ENCODE measurements at regions not wholly inside any gene's neighbourhood (a gene's known extent, or its start where the extent isn't known, plus 50 kb on each side); places are given as distances from the start of the nearest gene placed in this dataset.

DNA sequence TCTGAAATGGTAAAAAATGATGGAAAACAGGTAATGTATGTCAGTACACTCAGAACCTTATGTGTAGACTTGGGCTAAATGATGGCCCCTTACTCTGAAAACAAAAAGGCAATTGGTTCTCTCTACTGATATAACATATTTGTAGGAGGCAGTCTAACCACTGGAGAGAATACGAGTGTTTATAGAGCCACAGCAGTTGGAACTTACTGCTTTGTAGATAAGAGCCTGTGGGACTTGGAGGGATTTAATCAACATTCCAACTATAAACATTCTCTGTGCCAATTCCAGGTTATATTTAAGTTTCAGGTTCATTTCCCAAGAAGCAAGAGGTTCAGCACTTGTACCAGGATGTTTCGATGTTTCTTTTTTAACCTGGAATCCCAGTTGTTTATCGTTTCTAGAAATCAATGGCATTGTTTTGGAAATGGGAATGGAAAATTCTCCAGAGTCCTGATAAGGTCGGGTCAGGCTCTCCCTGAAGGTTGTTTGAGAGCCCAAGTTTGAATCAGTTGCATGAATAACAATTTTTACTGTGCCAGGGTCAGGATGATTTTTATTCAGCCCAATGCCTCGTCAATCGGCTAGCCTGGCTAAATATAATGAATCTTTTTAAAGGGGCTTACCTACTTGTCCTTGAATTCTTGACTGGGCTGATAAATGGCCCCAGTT is 278.4 kb upstream of the FAM98A start:
- Histone ChIP-seq H3K4me3 (ENCODE audit: low read depth in 2 of 2, low read length in 1 of 2) (no peak overlapping the region), H3K79me2 (ENCODE audit: insufficient read depth) (no peaks in the 10 kb centered on the region), H3K4me2 (no peak overlapping the region), H3K9me3 (no peaks in the 10 kb centered on the region), H2AFZ (ENCODE audit: low read depth) (no peak overlapping the region), H3K9ac (no peak overlapping the region), H3F3A (replicated peaks; ENCODE audit: insufficient read depth) (no peaks in the 10 kb centered on the region), H3K27ac (ENCODE audit: low read depth in 2 of 2, low read length in 1 of 2) (no peak overlapping the region), H3K9me2 (no peaks in the 10 kb centered on the region), H3K27me3 (ENCODE audit: insufficient read depth) (no peaks in the 10 kb centered on the region), H4K20me1 (ENCODE audit: insufficient read depth) (no peaks in the 10 kb centered on the region), H3K36me3 (replicated peaks in 1 of 2; ENCODE audit: control insufficient read depth in 1 of 2, insufficient read depth in 2 of 2, low read length in 1 of 2) (no peaks in the 10 kb centered on the region), H3K4me1 (ENCODE audit: control insufficient read depth in 1 of 2, insufficient read depth in 2 of 2, low read depth in 1 of 2, low read length in 1 of 2) (no peaks in the 10 kb centered on the region)
- 1% methylated on average over 6 of the region's 6 CpGs for WGBS (ENCODE audit: low lambda C conversion rate)
- TF ChIP-seq YY1 (IDR thresholded peaks at IDR 0.05; ENCODE audit: low read depth), result no peak
- ChIA-PET POLR2A (no interaction called here), CTCF (no interaction called here)
- no peak for DNase-seq

GRCh38 chr2:33873076-33873605 is 274.0 kb upstream of the FAM98A start:
- no peak overlapping the region for H3K4me2 ChIP-seq
- no peaks in the 10 kb centered on the region for H3K79me2 ChIP-seq (ENCODE audit: insufficient read depth)
- no peak for DNase-seq
- ChIA-PET POLR2A (no interaction called here), CTCF (interaction anchor here (0.7 kb wide), 1 partner anchor 120 kb away, joined by 3 read pairs; no protein-coding TSS in a partner anchor)
- TF ChIP-seq GABPA (IDR thresholded peaks at IDR 0.05; ENCODE audit: low read depth) (no peak), RXRA (IDR thresholded peaks at IDR 0.05; ENCODE audit: borderline replicate concordance, low read depth) (no peak), ZBTB33 (IDR thresholded peaks at IDR 0.05; ENCODE audit: borderline replicate concordance, low read depth) (no peak), SIN3A (IDR thresholded peaks at IDR 0.05; ENCODE audit: borderline replicate concordance, low read depth, low read length) (no peak), FOXM1 (IDR thresholded peaks at IDR 0.05; ENCODE audit: low read depth) (no peak), ELF1 (IDR thresholded peaks at IDR 0.05) (no peak), PBX3 (IDR thresholded peaks at IDR 0.05) (no peak), TAF1 (IDR thresholded peaks at IDR 0.05; ENCODE audit: borderline replicate concordance, low read depth, low read length) (no peak), CHD2 (IDR thresholded peaks at IDR 0.05; ENCODE audit: low read length, partially characterized antibody) (no peak), GATA2 (CRISPR knock-in tag; IDR thresholded peaks at IDR 0.05) (no peak), FOSL2 (IDR thresholded peaks at IDR 0.05; ENCODE audit: borderline replicate concordance, low read depth) (no peak), YY1 (IDR thresholded peaks at IDR 0.05; ENCODE audit: low read depth) (no peak)
- TF ChIP-seq, protein P1, sequence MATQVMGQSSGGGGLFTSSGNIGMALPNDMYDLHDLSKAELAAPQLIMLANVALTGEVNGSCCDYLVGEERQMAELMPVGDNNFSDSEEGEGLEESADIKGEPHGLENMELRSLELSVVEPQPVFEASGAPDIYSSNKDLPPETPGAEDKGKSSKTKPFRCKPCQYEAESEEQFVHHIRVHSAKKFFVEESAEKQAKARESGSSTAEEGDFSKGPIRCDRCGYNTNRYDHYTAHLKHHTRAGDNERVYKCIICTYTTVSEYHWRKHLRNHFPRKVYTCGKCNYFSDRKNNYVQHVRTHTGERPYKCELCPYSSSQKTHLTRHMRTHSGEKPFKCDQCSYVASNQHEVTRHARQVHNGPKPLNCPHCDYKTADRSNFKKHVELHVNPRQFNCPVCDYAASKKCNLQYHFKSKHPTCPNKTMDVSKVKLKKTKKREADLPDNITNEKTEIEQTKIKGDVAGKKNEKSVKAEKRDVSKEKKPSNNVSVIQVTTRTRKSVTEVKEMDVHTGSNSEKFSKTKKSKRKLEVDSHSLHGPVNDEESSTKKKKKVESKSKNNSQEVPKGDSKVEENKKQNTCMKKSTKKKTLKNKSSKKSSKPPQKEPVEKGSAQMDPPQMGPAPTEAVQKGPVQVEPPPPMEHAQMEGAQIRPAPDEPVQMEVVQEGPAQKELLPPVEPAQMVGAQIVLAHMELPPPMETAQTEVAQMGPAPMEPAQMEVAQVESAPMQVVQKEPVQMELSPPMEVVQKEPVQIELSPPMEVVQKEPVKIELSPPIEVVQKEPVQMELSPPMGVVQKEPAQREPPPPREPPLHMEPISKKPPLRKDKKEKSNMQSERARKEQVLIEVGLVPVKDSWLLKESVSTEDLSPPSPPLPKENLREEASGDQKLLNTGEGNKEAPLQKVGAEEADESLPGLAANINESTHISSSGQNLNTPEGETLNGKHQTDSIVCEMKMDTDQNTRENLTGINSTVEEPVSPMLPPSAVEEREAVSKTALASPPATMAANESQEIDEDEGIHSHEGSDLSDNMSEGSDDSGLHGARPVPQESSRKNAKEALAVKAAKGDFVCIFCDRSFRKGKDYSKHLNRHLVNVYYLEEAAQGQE (IDR thresholded peaks at IDR 0.05; ENCODE audit: low read depth, low read length), result no peak
- whole genome bisulfite sequencing (ENCODE audit: low lambda C conversion rate), result 29% methylated on average over 1 of the region's 1 CpG
- no peak overlapping the region for H3K9ac ChIP-seq
- H3K27ac ChIP-seq (ENCODE audit: low read depth in 2 of 2, low read length in 1 of 2), result no peak overlapping the region
- no peaks in the 10 kb centered on the region for H3K4me1 ChIP-seq (ENCODE audit: control insufficient read depth in 1 of 2, insufficient read depth in 2 of 2, low read depth in 1 of 2, low read length in 1 of 2)
- no peak overlapping the region for H2AFZ ChIP-seq (ENCODE audit: low read depth)
- H4K20me1 ChIP-seq (ENCODE audit: insufficient read depth), result no peaks in the 10 kb centered on the region
- no peaks in the 10 kb centered on the region for H3K36me3 ChIP-seq (replicated peaks in 1 of 2; ENCODE audit: control insufficient read depth in 1 of 2, insufficient read depth in 2 of 2, low read length in 1 of 2)
- no peak overlapping the region for H3K4me3 ChIP-seq (ENCODE audit: low read depth in 2 of 2, low read length in 1 of 2)
- H3K9me3 ChIP-seq, result peaks cover 13% of the 10 kb centered on the region; the same call in 1 of the 2 replicates
- no peaks in the 10 kb centered on the region for H3K9me2 ChIP-seq
- no peaks in the 10 kb centered on the region for H3F3A ChIP-seq (replicated peaks; ENCODE audit: insufficient read depth)
- H3K27me3 ChIP-seq (ENCODE audit: insufficient read depth), result no peaks in the 10 kb centered on the region

Data from SK-N-SH (cell line).